Central memory CD4-positive, alpha-beta T cell (primary cell): ENCODE measurements at regions not wholly inside any gene's neighbourhood (a gene's known extent, or its start where the extent isn't known, plus 50 kb on each side); places are given as distances from the start of the nearest gene placed in this dataset.

ENCODE experiments used
- DNase-seq: peaks from one replicate; pipeline ENCODE4 v3.0.0; 2022

- DNase-seq = no peak
Observed at GRCh38 chr1:221801773-221802516, 60.1 kb upstream of the DUSP10 start.

- DNase-seq = no peak
Observed at GRCh38 chr1:221801251-221801661, 59.4 kb upstream of the DUSP10 start.

GRCh38 chr1:221800831-221801230 lies 58.9 kb upstream of the DUSP10 start:
- DNase-seq = no peak

GRCh38 chr1:221797506-221797905 lies 55.6 kb upstream of the DUSP10 start:
- DNase-seq = no peak

GRCh38 chr1:221796700-221797099 lies 54.8 kb upstream of the DUSP10 start:
- no peak for DNase-seq

GRCh38 chr1:221795380-221795779 lies 53.5 kb upstream of the DUSP10 start:
- DNase-seq = no peak

- DNase-seq = no peak
Observed at GRCh38 chr1:221794935-221795334, 53.0 kb upstream of the DUSP10 start.

GRCh38 chr1:221794079-221794670 lies 52.3 kb upstream of the DUSP10 start:
- peak; percentile 46 for DNase-seq

GRCh38 chr1:221793439-221794078 lies 51.7 kb upstream of the DUSP10 start:
- no peak for DNase-seq

- no peak for DNase-seq
Observed at GRCh38 chr1:221791846-221792245, 50.0 kb upstream of the DUSP10 start.
